GM19467 (cell line): ENCODE measurements at regions not wholly inside any gene's neighbourhood (a gene's known extent, or its start where the extent isn't known, plus 50 kb on each side); places are given as distances from the start of the nearest gene placed in this dataset.
"Not testable (repeated sequence)": the region's sequence is repeated elsewhere in the genome, so short reads cannot be mapped to it uniquely, and the experiment has no call there.

Source experiments
- ATAC-seq: cut with Tn5 transposase; IDR thresholded peaks from one replicate; pipeline ENCODE4 v1.9.1; 2021; ENCODE audit warnings: mild to moderate bottlenecking, moderate library complexity; ENCODE audit not compliant: unreplicated experiment

DNA sequence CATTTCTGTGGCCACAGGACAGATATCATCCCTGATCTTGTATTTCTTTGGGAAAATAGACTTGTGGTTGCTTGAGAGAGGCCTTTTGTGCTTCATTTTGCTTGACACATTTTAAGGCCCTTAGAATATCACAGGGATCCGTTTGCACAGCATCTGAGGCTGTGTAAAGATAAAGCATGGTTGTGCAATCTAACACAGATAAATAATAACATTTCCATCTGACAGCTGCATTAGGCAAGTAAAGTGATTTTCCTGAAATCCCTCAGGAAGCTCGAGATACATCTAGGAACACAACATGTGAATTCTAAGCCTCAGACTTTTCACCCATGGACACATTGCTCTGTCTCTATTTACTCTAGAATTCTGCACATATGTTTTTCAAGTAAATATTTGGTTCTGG lies 212.8 kb upstream of the ADAMTSL1 start:
- ATAC-seq: no peak

GRCh38 chr9:18263377-18263776 lies 210.6 kb upstream of the ADAMTSL1 start:
- ATAC-seq: no peak

DNA sequence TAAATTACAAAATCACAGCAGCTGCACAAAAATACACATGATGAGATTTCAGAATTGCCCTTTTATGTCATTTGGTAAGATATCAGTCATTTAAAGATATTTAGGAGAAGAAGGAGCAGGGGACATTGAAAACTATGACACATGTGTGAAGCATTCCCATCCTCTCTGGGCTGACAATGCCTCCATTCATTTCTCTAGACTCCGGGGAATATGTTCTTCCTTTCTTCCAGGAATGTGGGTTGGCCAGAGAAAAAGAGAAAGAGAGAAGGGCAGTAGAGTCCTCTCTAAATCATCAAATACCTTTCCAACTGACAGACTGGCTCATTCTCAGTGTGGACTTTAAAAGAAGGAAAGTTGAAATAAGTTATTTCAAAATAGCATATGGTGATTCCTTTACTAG lies 205.6 kb upstream of the ADAMTSL1 start:
- no peak for ATAC-seq

GRCh38 chr9:18269561-18269960 lies 204.4 kb upstream of the ADAMTSL1 start:
- no peak for ATAC-seq

DNA sequence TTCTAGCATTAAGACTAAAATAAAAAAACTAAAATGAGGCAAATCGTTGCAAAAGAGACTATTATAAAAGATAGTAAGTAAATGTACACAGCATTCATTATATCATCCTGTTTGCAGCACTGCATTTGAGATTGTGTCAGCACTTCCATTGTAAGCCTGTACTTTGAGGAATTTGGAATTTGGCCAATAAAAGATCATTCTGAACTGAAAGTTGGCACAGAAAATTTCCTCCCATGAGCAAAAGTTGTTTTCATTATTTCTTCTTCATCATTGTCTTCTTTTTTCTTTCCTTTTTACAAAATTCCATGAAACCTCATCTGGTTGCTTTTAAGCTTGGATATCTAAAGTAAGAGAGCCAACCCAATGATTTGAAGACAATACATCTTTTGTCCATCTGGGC lies 199.3 kb upstream of the ADAMTSL1 start:
- no peak for ATAC-seq

DNA sequence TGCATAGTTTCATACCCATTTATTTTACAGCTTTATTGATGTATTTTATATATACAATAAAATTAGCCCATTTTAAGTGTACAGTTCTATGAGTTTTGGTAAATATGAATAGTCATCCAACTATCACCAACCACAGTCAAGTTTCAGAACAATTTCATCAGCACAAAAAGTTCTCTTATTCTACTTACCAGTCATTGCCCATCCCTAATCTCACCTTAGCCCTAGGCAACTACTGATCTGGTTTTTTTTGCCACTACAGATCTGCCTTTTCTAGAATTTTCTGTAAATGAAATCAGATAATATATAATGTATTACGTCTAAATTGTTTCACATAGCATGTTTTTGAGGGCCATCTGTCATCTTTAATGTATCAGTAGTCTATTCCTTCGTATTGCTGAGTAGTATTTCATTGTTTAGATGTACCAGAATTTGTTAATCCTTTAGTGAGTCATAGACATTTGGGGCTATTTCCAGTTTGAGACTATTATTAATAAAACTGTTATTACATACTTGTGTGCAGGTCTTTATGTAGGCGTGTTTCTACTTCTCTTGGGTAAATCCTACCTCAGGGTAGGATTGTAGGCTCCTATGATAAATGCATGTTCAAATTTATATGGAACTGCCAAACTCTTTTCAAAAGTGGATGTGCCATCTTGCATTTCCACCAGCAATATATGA lies 198.5 kb upstream of the ADAMTSL1 start:
- ATAC-seq: no peak

DNA sequence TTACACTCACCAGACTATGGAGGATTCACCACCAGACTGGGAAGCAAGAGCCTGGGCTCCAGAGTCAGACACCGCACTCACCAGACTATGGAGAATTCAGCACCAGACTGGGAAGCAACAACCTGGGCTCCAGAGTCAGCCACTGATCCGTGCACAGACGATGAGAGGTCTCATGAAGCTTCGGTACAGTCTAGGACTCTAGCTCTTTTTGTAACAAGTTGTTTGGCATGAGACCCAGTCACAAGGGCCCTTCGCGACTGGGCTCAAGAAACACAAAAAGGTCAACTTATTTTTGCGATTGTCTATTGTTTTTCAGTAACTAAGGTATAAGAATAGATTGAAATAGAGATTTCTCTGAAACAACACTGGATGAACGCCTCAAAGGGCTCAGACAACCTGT lies 192.7 kb upstream of the ADAMTSL1 start:
- ATAC-seq: no peak

- ATAC-seq: no peak
These were observed 179.7 kb upstream of the ADAMTSL1 start for GRCh38 chr9:18294229-18294628.

DNA sequence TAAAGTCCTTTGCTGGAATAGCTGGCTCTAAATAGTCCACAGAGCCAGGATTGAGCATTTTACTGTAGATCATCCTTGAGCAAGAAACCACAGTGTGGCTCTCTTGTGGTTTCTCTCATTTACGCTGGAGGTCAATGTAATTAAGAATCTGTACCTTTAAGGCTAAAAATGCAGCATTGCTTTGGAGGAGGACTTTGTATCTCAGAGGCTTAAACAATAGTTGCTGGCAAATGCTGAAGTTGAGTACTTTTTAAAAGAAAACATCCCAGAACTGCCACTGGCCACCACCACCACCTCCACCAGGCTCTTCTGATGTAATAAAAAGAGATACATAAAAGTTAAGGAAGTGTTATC lies 177.3 kb upstream of the ADAMTSL1 start:
- ATAC-seq: no peak

DNA sequence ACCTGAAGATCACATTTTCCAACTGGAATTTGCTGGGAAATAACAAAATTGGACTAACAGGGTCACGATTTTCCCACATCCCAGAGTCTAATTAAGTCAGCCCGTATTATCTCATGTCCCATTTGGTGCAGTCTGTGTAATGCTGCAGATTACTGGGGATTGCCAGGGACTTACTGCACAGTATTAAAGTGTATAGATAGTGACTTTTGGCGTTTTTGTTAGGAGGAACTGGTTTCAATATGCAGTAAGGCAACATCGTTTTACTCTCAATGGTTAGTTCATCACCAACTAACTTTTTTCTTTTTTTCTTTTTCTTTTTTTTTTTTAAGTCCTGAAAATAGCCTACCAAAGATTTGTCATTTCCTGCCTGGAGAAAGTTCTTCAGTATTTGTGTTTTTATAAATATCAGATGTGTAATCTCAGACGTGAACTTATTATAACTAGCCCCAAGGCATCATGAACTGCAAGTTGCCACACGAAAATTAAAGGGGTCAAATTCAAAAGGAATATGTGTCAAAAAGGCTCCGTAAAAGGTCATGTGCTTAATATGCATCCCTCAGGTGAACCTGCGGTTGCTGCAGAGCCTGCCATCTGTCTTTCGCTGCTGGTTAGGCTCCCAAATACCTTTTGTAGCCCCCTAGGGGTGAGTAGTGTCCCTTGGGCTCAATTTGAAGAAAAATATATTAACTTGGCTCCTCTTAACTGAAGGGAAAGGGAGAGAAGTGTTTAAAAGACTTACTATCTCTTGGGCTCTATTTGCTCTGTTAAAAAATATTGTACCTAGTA lies 176.7 kb upstream of the ADAMTSL1 start:
- no peak for ATAC-seq

- ATAC-seq: no peak
These were observed 174.5 kb upstream of the ADAMTSL1 start for GRCh38 chr9:18299449-18299848.

DNA sequence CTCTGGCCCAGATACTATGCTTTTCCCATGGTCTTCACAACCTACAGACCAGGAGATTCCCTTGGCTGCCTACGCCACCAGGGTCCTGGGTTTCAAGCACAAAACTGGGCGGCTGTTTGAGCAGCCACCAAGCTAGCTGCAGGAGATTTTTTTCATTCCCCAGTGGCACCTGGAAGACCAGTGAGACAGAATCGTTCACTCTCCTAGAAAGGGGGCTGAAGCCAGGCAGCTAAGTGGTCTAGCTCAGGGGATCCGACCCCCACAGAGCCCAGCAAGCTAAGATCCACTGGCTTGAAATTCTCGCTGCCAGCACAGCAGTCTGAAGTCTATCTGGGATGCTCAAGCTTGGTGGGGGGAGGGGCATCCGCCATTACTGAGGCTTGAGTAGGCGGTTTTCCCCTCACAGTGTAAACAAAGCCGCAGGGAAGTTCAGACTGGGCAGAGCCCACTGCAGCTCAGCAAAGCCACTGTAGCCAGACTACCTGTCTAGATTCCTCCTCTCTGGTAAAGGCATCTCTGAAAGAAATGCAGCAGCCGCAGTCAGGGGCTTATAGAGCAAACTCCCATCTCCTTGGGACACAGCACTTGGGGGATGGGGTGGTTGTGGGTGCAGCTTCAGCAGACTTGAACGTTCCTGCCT lies 168.7 kb upstream of the ADAMTSL1 start:
- ATAC-seq: not testable (repeated sequence)

GRCh38 chr9:18314316-18314715 lies 159.6 kb upstream of the ADAMTSL1 start:
- ATAC-seq: no peak

- no peak for ATAC-seq
These were observed 156.1 kb upstream of the ADAMTSL1 start for GRCh38 chr9:18317896-18318295.

DNA sequence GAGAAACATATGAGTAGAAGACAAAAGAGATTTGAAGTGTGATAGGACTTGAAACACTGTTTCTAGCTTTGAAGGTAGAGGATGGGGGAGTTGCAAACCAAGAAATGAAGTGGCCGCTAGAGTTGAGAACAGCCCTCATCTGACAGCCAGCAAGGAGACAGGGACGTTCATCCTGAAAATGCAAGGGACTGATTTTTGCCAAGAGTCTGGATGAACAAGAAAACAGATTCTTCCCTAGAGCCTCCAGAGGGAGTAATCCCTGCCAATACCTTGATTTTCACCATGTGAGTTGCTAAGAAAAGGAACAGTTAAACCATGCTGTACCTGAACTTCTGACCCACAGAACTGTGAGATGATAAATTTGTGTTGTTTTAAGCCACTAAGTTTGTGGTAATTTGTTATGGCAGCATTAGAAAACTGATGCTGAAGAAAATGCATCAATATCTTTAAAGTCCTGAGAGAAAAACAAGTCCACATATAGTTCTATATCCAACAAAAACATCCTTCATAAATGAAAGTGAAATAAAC lies 154.0 kb upstream of the ADAMTSL1 start:
- no peak for ATAC-seq

GRCh38 chr9:18324928-18325745 lies 148.8 kb upstream of the ADAMTSL1 start:
- no peak for ATAC-seq

GRCh38 chr9:18325746-18326011 lies 148.3 kb upstream of the ADAMTSL1 start:
- not testable (repeated sequence) for ATAC-seq

GRCh38 chr9:18327121-18327520 lies 146.8 kb upstream of the ADAMTSL1 start:
- no peak for ATAC-seq

DNA sequence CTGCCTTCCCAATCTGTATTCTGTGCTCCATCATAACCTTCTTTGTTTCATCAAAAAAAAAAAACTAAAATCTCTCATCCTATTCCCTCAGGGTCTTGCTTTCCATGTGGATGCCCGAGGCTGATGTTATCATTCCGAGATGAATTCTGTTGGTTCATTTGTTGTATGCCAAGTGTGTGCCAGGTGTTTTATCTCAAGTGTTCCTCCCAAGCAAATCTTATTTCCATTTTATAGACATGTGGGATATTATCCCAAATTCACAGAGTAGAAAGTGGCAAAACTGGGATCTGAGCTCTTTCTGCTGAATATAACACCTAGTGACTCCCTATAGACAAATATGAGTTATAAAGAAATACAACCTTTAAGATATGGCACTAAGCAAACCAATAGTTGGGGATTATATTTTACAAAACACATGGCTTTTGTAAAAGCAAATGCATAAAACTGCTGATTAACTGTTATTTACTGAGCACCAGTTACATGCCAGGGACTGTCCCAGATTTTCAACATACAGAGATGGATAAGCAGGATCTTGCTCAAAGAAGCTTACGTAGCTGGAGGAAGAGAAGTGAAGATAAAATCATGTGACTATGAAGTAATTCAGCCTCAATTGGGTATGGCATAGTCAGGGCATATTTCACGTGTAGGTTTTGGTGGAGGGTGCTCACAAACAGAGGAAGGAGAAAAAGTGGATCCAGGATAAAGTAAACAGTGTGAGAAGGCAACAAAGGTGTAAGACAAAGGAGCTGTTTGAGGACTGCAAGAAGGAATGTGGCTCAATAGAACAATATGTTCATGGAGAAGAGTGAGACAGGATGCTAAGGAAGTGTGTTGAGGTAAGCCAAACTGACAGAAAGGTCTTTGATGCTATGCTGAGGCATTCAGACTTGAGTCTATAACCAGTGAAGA lies 143.3 kb upstream of the ADAMTSL1 start:
- no peak for ATAC-seq

DNA sequence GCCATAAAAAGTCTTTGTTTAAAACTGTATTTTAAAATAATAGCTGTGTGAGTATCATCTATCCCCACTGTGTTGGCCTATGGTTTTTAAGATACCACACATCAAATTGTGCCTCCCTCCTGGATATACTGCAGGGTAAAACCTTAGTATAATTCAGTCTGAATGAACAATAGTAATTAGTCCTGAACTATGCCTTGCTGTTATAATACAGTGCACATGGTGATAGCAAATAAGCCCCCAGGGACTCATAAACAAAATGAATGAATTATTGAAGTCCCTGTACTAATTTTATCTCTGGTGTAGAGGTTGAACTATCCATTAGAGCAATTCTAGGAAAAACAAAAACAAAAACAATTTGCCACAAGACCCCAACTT lies 142.7 kb upstream of the ADAMTSL1 start:
- no peak for ATAC-seq
